ENCODE measurements at regions not wholly inside any gene's neighbourhood (a gene's known extent, or its start where the extent isn't known, plus 50 kb on each side); places are given as distances from the start of the nearest gene placed in this dataset.

DNA sequence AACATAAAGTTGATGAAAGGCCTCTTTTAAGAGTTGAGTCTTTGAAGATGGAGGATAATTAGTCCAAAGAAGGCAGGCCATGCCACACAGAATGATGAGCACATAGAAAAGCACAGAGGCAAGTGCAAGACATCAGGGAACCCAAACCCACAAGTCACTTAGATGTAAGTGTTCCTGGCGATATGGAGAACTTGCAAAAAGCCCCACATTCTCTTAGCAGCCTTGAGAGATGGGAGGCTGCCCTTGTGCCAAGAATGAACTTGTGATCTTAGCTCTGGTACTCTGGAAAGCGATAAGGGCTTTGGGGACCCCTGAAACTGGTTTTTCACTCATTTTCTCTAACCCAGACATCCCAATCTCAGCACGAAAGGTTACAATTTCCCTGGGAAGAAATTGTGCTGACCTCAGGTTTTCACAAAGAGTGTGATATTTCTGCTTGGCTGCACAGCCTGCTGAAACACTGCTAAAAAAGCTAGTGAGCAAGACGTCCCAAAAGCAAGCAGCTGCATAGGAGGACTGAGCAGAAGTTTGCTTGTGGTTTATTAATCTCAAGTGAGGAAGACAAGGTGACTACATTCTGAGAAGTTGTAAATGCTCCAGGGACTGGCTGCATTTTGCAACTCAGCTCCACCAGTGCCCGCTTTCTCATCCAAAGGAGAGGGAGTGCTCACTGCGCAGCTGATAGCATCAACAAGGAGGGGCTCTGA, 496.9 kb upstream of the CAMK1G start:
- TF ChIP-seq EZH2 (IDR thresholded peaks at IDR 0.05; ENCODE audit: insufficient read depth, poor library complexity, severe bottlenecking) (no peak), EZH2phosphoT487 (IDR thresholded peaks at IDR 0.05; ENCODE audit: insufficient read depth, low read depth) (no peak)
